ENCODE measurements at regions not wholly inside any gene's neighbourhood (a gene's known extent, or its start where the extent isn't known, plus 50 kb on each side); places are given as distances from the start of the nearest gene placed in this dataset.

DNA sequence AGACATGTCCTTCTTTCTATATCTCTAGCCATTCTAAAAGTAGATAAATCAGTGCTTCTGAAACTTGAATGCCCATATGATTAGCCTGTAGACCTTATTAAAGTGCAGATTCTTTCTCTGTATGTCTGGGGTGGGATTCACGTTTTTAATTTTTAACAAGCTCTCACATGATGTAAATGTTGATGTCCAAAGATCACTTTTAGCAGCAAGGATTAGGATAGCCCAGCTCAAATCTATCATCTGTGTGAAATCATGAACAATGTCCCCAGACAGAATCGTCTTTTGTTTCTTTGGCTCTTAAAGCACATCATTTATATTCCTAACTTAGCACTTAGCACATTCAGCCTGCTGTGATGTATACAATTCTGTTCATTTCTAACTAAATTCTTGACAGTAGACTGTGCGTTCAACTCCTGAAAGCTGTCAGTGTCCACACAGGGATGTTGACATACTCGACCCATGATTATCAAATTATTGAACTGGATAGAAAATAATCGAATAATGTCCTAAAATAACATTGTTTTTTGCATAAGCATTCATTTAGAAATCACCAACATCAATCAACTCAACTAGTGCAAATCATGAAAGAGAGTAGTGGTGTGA is 102.1 kb upstream of the MLIP start:
- TF ChIP-seq, protein P1, sequence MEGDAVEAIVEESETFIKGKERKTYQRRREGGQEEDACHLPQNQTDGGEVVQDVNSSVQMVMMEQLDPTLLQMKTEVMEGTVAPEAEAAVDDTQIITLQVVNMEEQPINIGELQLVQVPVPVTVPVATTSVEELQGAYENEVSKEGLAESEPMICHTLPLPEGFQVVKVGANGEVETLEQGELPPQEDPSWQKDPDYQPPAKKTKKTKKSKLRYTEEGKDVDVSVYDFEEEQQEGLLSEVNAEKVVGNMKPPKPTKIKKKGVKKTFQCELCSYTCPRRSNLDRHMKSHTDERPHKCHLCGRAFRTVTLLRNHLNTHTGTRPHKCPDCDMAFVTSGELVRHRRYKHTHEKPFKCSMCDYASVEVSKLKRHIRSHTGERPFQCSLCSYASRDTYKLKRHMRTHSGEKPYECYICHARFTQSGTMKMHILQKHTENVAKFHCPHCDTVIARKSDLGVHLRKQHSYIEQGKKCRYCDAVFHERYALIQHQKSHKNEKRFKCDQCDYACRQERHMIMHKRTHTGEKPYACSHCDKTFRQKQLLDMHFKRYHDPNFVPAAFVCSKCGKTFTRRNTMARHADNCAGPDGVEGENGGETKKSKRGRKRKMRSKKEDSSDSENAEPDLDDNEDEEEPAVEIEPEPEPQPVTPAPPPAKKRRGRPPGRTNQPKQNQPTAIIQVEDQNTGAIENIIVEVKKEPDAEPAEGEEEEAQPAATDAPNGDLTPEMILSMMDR (conservative IDR thresholded peaks at IDR 0.05; ENCODE audit: low read length), result no peak
- no peak overlapping the region for H3K4me3 ChIP-seq (ENCODE audit: low read length)
- DNase-seq (ENCODE audit: low read depth), result no peak

DNA sequence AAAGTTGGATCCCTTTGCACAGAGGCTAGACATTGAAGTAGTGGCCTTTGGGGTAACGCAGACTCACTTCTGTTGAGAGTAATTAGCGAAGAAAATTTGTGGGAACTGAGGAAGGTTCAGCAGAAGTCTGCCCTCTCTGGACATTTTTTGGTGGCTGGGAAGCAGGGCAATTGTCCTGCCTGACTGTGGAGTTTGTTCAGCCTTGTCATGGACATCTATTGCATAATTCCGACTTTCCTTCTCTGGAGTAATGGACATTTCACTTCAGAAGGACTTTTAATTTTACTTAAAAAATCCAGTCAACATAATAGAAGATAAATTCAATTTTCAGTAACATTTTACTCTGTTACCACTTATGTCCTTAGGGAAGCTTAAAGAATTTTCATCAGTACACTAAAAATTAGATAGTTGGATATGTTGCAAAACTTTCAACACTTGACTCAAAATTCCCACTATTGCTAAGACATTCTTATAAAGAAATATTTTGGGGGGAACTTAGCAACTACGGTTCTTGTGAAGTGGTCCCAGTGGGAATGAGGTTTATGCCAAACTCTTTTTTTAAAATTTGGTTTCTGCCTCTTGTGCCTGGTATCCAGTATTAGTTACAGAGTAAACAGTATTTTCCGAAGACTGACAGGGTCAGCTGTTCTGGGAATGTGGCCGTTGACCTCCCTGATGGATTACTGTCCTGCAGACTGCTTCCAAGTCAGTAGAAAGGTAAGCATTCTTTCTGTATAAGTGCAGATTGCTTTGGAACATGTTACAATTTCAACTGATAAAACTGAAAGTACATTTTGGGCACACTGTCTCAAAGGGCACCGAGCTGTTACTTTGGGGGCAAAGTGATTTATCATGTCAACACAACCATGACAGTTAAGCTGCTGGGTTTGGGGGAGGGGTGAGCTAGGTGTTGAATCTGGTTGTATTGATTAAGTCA is 100.6 kb upstream of the MLIP start:
- no peak overlapping the region for H3K4me3 ChIP-seq (ENCODE audit: low read length)
- peak; percentile 41 for DNase-seq (ENCODE audit: low read depth)
- TF ChIP-seq, protein P1 (conservative IDR thresholded peaks at IDR 0.05; ENCODE audit: low read length), result no peak

DNA sequence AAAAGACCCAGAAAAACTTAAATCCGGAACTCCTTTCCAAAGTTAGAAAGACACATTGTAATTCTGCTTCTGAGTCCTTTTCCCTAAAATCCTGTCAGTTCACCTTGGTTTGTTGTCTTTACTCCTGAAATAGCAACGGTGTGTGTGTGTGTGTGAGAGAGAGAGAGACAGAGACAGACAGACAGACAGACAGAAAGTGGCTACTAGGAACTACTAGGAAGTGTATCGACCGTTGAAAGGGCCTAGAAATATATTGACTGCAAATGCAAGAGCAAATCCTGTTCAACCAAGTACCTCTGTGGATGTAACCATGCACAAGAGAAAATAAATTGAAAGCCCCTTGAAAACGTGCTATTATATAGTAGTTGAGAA is 100.0 kb upstream of the MLIP start:
- no peak overlapping the region for H3K4me3 ChIP-seq (ENCODE audit: low read length)
- TF ChIP-seq, protein P1 (conservative IDR thresholded peaks at IDR 0.05; ENCODE audit: low read length), result no peak

DNA sequence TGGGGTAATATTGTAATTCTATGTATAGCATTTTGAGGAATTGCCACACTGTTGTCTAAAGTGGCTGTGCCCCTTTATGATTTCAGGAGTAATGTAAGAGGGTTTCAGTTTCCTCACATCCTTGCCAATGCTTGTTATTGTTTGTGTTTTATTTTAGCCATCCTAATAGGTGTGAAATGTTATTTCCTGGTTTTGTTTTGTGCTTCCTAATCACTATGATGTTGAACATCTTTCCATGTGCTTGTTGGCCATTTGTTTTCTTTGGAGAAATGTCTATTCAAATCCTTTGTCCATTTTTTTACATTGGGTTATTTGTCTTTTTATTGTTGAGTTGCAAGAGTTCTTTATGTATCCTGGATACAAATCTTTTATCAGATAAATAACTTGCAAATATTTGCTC is 97.3 kb upstream of the MLIP start:
- TF ChIP-seq, protein P1 (conservative IDR thresholded peaks at IDR 0.05; ENCODE audit: low read length), result no peak
- no peak overlapping the region for H3K4me3 ChIP-seq (ENCODE audit: low read length)
- DNase-seq (ENCODE audit: low read depth), result no peak

More for the DNA sequence above, 100.0 kb upstream of the MLIP start:
- no peak for DNase-seq (ENCODE audit: low read depth)

DNA sequence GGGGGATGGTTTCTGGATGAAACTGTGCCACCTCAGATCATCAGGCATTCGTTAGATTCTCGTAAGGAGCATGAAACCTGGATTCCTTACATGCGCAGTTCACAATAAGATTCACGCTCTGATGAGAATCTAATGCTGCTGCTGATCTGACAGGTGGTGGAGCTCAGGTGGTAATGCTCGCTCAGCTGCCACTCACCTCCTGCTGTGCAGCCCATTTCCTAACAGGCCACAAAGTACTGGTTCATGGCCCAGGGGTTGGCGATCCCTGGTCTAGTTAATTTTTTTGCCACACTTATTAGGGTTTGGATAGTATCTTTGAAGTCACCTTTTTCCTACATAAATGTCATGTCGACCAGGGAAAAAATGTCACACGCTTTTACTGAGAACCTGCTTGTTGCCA is 96.8 kb upstream of the MLIP start:
- H3K4me3 ChIP-seq (ENCODE audit: low read length), result no peak overlapping the region
- TF ChIP-seq, protein P1 (conservative IDR thresholded peaks at IDR 0.05; ENCODE audit: low read length), result no peak
- no peak for DNase-seq (ENCODE audit: low read depth)

DNA sequence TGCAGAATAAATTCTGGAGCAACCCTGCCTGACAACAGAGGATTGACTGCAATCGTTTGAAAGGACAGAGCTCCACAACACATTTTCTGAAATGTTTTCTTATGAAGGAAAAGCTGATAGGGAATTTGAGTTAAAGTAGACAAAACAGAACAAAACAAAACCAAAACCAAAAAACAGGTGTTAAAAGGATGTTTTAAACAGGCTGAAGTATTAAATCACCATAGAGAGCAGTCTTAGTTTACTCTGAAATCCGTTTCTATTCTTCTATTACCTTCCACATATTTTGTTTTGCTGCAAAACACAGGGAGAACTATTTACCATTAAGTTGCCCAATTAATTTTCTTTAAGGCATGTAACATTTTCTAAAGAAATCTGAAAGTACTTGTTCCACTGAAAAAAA is 93.4 kb upstream of the MLIP start:
- no peak for DNase-seq (ENCODE audit: low read depth)
- TF ChIP-seq, protein P1 (conservative IDR thresholded peaks at IDR 0.05; ENCODE audit: low read length), result no peak
- no peak overlapping the region for H3K4me3 ChIP-seq (ENCODE audit: low read length)

DNA sequence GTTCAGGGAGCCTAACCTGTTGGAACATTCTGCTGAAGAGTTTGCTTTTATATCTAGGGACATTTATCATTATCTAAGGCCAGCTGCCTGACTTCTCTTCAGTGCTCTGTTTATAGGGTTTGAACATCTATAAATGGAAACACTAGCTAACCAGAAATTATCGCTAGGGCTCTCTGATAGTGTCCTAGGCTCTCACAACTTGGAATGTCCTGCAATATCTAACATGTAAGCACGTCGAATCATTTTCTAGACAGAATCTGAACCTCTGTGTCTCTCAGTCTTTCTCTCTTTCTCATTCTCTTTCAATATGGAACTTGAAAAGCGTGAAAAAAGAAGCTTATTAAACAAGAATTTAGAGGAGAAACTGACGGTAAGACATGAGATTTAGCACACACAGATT is 92.5 kb upstream of the MLIP start:
- DNase-seq (ENCODE audit: low read depth), result no peak
- TF ChIP-seq, protein P1 (conservative IDR thresholded peaks at IDR 0.05; ENCODE audit: low read length), result no peak
- no peak overlapping the region for H3K4me3 ChIP-seq (ENCODE audit: low read length)

All from AG10803 (cell line).